ENCODE measurements at regions not wholly inside any gene's neighbourhood (a gene's known extent, or its start where the extent isn't known, plus 50 kb on each side); places are given as distances from the start of the nearest gene placed in this dataset.

DNA sequence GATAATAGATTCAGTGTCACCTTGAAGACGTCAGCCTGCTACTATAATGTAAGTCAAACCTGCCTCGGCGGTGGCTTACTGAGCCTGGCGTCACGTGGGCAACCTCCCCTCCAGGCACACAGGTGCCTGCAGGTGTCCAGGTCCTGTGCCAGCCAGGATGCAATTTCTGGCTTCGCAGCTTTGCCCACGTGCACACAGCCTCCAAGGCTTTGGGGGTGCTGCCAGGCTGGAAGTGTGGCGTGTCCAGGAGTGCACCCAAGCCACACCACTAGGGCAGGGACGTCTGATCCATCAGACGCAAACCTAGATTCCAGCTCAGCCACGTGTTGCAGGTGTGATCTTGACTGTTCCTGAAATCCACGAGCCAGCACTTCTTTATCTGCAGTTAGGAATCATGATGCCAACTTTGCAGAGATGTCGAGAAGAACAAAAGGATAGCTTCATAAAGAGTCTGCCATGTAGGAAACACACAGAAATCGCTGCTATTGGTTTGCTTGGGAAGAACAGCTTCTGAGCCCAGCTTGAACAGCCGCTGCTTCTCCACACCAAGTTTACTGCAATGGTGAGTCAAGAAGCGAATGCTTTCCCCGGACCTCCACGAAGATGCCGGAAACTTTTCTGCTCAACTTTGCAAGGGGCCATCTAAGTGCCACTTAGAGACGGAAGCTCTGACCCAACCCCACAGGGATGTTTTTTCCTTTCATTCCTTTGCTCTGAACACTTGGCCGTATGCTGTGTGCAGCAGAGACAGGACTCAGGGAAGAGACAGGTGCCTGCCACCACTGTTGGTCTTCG is 84.2 kb upstream of the SALL3 start:
- no peak for DNase-seq (ENCODE audit: extremely low read depth in 1 of 2, low read depth in 1 of 2)

DNA sequence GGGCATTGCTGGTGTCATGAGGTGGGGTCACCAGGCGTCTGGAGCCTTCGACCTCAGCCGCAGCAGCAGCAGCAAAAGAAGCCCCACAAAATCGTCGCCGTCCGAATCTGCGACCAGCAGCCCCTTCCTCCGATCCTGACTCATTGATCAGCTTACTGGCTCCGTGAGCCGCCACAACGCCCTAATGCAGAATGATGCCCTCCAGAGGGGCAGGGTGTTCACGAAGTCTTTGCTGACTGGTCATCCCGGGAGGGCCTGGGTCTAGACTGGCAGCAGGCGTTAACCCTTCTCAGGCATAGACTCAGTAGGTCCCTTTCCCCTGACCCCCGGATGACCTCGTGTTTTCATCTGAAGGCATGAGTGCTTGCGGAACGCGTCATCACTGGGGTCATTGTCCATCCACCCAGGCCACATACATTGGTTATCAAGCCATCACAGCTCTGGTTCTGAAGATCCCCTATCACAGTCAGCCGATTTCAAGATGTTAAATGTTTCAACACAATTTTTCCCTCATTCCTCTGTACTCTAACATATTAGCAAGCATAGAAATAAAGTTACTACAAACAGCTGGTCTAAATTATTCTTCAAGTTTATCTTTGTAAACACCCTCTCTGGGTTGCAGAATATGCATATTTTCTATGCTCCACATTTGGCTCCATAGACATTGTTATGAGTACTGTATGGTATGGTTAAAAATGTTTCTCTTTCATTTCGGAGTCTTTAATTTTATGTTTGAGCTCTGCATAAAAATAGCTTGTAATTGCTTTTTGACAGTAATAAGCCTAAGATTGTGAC is 83.3 kb upstream of the SALL3 start:
- no peak for DNase-seq (ENCODE audit: extremely low read depth in 1 of 2, low read depth in 1 of 2)

DNA sequence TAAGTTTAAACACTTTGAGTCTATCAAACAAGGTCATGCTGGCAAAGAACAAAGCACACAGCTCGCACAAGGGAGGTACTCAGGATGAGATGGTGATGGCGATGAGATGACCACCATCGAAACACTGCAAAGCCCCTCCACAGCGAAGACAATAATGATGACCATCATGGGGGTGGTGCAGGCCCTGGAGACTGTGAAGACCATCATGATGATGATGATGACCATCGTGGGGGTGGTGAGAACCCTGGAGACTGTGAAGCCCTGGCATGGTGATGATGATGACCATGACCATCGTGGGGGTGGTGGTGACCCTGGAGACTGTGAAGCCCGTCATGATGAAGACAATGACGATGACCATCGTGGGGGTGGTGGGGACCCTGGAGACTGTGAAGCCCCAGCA is 81.6 kb upstream of the SALL3 start:
- DNase-seq (ENCODE audit: extremely low read depth in 1 of 2, low read depth in 1 of 2): no peak

DNA sequence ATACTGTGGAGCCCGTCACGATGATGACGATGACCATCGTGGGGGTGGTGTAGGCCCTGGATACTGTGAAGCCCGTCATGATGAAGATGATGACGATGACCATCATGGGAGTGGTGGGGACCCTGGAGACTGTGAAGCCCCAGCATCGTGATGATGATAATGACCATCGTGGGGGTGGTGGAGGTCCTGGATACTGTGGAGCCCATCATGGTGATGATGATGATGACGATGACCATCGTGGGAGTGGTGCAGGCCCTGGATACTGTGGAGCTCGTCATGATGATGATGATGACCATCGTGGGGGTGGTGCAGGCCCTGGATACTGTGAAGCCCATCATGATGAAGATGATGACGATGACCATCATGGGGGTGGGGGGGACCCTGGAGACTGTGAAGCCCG is 81.0 kb upstream of the SALL3 start:
- no peak for DNase-seq (ENCODE audit: extremely low read depth in 1 of 2, low read depth in 1 of 2)

DNA sequence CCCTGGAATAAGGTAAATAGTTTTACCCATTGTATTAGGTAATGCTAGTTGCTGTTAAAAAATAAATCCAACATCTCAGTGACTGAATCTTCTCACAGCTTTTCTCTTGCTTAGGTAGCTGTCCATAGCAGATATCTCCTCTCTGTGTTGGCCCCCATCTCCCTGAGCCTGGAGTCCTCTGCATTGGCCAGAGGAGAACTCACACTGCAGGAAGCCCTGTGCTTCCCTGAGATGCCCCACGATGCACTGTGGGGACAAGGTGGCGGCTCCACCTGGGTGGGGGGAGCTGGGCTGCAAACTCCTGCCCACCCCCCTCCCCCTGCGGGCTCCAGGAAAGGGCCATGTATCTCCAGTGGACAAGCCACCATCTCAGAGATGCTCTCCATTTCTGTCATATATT is 80.4 kb upstream of the SALL3 start:
- no peak for DNase-seq (ENCODE audit: extremely low read depth in 1 of 2, low read depth in 1 of 2)

DNA sequence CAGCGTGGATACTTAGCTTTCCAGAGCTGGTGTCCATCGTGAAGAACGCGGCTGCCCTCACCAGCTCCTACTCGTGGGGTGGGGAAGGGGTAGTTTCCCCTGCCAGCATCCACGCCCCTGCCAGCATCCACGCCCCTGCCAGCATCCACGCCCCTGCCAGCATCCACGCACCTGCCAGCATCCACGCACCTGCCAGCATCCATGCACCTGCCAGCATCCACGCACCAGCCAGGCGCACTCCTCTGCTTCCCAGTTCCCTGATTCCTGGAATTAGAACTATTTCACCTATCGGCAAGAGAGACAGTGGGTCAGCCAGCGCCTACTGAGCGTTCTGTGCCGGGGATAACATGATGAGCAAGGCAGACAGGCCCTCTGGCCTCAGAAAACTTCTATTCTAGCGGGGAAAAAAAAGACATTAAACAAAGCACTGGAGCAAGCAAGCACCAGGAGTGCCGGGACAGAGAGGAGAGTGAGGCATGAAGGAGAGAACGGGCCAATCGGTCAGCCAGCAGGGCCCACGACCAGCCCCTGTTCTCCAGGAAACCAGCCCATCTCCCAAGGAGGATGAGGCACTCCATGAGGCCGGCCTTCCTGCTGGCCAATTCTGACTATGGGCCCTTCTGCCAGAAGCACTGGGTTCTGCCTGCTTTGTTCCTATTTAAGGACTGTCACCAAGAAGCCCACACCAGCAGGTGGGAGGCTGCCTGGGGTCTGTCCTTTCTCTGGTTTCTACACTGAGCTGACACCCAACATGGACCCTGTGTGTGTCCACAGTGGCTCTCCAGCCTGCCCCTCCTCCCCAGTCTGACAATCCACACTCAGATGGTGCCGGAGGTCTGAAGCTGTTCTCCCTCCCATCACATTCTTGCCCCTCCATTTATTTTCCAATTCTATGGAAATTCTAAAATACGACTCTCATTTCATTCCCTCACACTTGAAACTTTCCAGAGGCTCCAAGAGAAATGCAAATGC is 78.4 kb upstream of the SALL3 start:
- DNase-seq (ENCODE audit: extremely low read depth in 1 of 2, low read depth in 1 of 2): no peak

DNA sequence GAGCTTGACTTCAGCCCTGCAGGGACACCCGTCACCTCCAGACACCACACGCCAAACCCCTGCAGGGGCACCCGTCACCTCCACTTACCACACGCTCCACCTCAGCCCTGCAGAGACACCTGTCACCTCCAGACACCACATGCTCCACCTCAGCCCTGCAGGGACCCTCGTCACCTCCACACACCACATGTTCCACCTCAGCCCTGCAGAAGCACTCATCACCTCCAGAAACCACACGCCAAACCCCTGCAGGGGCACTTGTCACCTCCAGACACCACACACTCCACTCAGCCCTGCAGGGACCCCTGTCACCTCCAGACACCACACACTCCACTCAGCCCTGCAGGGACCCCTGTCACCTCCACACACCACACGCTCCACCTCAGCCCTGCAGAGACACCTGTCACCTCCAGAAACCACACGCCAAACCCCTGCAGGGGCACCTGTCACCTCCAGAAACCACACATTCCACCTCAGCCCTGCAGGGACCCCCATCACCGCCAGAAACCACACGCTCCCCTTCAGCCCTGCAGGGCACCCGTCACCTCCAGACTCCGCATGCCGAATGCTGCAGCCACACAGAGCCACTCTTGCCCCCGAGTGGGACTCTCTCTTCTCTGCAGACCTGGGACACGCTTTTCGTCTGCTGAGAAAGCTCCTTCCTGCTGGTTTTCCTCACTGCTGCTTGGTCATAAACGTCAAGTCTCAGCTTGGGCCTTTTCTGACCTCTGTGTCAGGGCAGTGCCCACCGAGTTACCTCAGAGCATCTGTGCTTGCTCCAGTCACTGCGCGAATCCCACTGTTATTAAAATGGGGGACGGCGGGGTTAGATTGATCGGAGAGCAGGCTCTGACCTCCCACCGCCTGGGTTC is 77.5 kb upstream of the SALL3 start:
- no peak for DNase-seq (ENCODE audit: extremely low read depth in 1 of 2, low read depth in 1 of 2)

DNA sequence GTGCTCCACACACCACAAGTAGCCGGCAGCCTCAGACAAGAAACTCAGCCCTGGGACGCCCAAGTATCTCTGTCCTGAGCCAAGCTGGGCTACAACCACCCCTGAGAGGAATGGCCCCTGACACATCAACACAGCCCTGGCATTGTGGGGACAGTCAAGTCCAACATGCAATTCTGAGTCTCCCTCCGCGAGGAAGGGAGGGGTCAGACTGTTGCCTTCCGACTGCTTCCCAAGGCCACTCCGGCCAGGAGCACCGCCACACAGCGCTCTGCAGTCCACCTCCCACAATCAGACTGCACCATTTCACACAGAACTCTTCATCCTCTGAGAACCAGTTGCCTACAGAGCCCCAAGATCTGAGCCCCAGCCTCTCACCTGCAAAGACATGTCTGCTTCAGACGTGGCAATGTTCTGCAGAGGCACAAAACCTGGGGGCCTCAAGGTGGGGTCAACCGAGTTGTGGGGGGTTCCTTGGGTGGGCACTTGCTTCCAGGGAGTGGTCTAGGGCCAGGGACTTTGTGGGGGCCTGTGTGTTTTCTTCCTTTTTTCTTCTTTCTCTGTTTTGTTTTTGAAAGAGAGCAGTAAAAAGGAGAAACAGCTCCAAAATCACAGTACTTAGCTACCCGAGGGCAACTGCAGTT is 76.7 kb upstream of the SALL3 start:
- DNase-seq (ENCODE audit: extremely low read depth in 1 of 2, low read depth in 1 of 2): no peak

DNA sequence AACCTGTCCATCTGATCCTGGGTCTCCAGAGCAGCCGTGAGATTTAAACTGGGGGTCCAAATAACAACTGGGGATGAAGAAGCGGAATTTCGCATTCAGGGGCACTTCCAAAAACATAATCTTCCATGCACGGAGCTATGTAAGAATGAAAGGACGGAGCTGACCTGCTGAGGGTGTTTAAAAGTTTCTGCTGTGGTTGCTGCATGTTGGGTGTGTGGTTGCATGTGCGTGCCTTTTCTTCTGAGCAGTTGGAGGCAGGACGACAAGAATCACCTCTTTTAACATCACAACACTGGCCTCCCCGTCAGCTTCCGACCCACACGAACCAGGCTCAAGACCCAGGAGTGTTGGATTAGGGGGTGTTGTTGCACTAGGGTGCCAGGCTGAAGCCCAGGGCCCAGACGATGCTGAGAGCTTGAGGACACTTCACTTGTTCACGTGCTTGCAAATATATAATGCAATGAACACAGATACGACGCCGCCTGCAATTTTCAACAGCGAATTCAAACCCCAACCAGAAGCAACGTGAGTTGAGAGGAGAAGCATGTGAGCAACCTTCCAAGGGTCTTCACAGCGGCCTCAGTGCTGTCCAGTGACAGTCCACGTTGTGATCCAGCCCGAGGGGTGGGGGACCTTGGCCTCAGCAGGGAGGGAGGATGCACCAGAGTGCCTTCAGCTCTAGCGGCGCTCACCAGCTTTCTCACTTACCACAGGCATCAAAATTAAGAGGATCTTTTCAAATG is 76.0 kb upstream of the SALL3 start:
- DNase-seq (ENCODE audit: extremely low read depth in 1 of 2, low read depth in 1 of 2): no peak

DNA sequence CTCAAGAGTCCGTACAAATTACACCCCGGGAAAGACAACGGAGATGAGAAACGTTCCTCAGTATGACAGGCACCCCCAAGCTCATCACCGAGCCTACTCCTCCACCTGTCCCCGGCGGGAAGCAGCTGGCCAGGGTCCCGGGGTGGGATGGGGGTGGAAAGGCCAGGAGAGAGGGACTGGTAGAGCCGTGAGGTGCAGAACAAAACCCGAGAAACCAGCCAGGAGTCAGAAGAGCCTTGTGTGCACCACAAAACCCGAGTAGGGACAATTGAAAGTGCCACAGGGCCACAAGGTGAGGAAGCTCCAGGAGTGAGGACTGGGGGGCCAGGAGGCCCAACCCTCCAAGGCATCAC is 75.5 kb upstream of the SALL3 start:
- no peak for DNase-seq (ENCODE audit: extremely low read depth in 1 of 2, low read depth in 1 of 2)

DNA sequence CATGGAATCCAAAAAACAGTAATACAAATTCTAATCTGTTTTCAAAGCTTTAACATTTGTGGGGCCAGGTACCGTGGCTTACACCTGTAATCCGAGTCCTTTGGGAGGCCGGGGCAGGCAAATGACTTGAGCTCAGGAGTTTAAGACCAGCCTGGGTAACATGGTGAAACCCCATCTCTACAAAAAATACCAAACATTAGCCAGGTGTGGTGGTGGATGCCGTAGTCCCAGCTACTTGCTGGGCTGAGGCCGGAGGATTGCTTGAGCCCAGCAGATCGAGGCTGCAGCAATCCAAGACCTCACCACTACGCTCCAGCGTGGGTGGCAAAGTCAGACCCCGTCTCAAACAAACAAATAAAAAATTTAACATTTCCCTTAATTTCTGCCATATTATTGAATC is 74.3 kb upstream of the SALL3 start:
- DNase-seq (ENCODE audit: extremely low read depth in 1 of 2, low read depth in 1 of 2): no peak

DNA sequence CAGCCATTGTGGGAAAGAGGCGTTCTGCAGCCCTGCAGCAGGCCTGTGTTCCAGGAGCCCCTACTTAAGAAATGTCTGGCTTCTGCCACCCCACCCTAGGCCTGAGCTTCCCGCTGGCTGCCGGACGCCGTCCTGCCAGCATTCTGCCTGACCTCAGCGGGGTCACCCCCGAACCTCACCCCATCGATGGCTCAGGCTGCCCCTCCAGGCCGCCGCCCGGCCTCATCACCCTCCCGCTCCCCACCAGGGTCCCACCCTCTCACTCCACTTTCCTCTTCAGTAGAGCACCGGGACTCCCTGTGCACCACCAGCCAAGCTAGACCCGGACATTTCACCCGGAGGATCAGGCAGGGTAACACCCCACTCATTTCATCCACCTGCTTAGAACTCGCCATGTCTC is 73.6 kb upstream of the SALL3 start:
- no peak for DNase-seq (ENCODE audit: extremely low read depth in 1 of 2, low read depth in 1 of 2)

DNA sequence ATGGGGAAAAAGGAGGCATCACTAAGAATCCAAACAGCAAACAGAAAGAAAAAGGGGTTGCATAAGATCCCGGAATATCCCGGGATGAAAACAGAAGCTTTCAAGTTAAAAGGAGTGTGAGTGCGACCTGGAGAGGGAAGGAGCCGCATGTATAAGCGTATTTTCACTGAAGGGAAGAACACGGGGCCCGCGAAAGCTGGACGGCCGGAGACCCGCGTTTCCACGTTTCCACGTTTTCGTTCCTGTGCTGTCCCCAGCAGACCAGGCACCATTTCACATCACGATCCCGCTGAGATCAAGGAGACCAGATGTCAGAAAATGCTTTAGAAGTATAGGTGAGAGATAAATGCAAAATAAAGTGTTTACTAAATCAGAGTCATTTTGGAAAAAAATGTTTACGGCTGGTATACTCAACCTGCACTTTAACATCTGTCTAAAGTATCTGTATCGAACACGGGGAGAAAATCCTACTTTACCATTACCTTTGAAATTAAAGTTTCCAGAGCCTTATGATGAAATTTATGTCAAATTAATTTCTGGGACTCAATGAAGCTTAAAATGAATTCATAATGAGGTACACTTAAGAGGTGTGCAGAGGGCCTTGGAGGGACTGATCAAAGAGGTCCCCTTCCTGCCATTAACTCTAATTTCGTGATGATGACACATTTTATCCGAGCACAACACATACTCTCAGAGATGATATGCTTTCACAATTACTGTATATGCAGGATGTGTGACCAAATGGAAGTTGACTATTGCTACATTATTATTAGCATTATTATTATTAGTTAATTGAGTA is 71.0 kb upstream of the SALL3 start:
- no peak for DNase-seq (ENCODE audit: extremely low read depth in 1 of 2, low read depth in 1 of 2)

DNA sequence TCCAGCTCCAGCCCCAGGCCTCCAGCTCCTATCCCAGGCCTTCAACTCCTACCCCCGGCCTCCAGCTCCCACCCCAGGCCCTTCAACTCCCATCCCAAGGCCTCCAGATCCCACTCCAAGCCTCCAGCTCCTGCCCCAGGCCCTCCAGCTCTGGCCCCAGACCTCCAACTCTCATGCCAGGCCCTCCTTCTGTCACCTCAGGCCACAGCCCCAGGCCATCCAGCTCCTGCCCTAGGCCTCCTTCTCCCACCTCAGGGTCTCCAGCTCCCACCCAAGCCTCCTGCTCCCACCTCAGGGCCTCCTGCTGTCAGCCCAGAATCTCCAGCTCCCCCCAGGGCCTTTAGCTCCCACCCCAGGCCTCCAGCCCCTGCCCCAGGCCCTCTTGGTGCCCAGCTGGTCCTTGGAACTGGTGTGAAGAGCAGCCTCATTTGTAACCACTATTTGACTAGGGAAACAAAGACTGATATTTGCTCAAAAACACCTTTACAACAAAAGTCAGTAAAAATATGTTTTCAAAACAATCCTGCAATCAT is 67.8 kb upstream of the SALL3 start:
- no peak for DNase-seq (ENCODE audit: extremely low read depth in 1 of 2, low read depth in 1 of 2)

DNA sequence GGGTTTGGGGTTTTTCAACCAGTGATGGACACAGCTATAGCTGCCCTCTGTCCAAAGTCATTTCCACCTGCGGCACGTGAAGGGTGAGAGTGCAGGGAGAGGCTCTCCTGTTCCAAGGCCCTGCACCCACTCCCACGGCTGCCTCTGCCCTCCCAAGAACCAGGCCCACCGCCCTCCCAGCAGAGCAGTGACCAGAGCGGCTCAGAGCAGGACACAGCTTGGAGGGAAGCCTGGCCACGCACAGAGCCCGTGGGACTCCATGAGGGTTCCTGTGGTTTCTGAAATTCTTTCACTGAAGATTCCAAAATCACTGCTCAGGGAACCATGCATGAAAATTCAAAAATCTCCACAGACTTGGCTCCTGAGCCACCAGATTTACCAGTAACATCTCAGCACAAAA is 67.3 kb upstream of the SALL3 start:
- DNase-seq (ENCODE audit: extremely low read depth in 1 of 2, low read depth in 1 of 2): no peak

DNA sequence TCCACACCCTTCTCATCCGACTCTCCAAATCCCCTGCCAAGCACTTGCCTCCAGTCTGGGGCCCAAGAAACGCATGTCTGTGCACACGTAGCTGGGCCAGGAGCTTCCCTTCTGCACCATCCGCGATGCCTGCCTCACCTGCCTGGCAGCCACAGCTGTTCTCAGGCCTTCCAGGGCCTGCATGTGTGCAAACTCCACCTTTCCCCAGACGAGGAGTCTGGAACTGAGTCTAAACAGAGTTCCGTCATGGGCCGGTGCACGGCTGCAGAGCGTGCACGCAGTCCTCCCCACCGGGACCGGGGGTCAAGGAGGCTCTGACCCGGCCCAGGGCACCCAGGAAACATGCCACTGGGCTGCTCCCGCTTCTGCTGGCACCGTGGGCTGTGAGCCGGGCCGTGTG is 66.8 kb upstream of the SALL3 start:
- DNase-seq (ENCODE audit: extremely low read depth in 1 of 2, low read depth in 1 of 2): no peak

DNA sequence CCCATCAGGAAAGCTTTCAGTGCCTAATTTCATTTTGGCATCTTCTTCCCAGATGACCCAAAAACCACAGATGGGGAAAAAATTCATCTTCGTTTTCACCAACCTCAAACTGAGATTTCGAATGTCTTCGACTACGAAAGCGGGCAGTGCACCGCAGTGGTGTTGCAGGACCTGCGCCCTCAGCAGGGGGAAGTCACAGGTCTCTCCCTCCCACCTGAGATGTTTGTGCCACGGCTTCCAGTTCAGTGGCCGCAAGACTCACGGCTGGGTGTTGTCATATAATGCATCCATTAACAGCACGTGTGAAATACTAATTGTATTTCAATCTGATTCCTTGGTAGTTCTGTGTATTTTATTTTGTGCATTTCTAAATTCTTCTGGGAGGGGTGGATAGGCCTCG is 66.2 kb upstream of the SALL3 start:
- DNase-seq (ENCODE audit: extremely low read depth in 1 of 2, low read depth in 1 of 2): no peak

DNA sequence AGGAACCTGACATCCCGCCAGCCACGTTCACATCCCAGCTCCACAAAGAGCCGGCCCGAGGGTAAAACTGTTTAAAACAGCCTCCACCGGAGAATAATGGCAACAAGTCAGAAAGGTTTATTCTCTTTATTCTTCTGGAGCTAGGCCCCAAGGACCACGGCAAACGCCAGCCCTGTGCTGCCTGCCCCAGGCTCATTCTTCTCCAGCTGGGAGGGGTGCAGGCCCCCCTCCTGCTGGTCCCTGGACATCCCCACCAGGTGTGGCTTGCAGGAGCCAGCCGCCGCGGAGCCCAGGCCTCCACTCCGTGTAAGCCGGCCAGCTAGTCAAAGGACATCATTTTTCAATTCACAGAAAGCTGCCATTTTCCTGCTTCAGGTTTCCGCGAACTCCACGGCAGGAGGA is 65.8 kb upstream of the SALL3 start:
- no peak for DNase-seq (ENCODE audit: extremely low read depth in 1 of 2, low read depth in 1 of 2)

Data from activated CD8-positive, alpha-beta memory T cell treated with anti-CD3 and anti-CD28 coated beads for 1 hour (primary cell).